KMS-11 (cell line): ENCODE measurements at regions not wholly inside any gene's neighbourhood (a gene's known extent, or its start where the extent isn't known, plus 50 kb on each side); places are given as distances from the start of the nearest gene placed in this dataset.
"Not testable (repeated sequence)": the region's sequence is repeated elsewhere in the genome, so short reads cannot be mapped to it uniquely, and the experiment has no call there.

Source experiments
- H2AFZ ChIP-seq: fragments of 200-600 bp; sonication (generic); 2 replicates; pipeline ENCODE4 v1.6.1; 2016; ENCODE audit warnings: antibody characterized with exemption, mixed run types, low read depth
- H3K27ac ChIP-seq: fragments of 200-600 bp; sonication (generic); 2 replicates; pipeline ENCODE4 v1.6.1; 2016; ENCODE audit warnings: mild to moderate bottlenecking, mixed run types
- H3K27me3 ChIP-seq: fragments of 200-600 bp; sonication (generic); 2 replicates; pipeline ENCODE4 v1.6.1; 2017; ENCODE audit warnings: mild to moderate bottlenecking, low read depth, mixed run types, moderate library complexity; ENCODE audit not compliant: insufficient read depth
- H3K36me3 ChIP-seq: fragments of 200-600 bp; sonication (generic); 2 replicates; pipeline ENCODE4 v1.6.1; 2017; ENCODE audit warnings: mild to moderate bottlenecking, mixed run types; ENCODE audit not compliant: insufficient read depth
- H3K4me1 ChIP-seq: fragments of 200-600 bp; sonication (generic); 2 replicates; pipeline ENCODE4 v1.6.1; 2016; ENCODE audit warnings: mild to moderate bottlenecking, low read depth, mixed run types; ENCODE audit not compliant: poor library complexity, severe bottlenecking
- H3K4me2 ChIP-seq: fragments of 200-600 bp; sonication (generic); 2 replicates; pipeline ENCODE4 v1.7.0; 2016; ENCODE audit warnings: mild to moderate bottlenecking, mixed run types
- H3K4me3 ChIP-seq: fragments of 200-600 bp; sonication (generic); IDR thresholded peaks from 2 replicates; pipeline ENCODE4 v1.6.1; 2017; ENCODE audit warnings: low read depth, low read length, mixed read lengths; ENCODE audit not compliant: insufficient read depth
- H3K79me2 ChIP-seq: fragments of 200-600 bp; sonication (generic); 2 replicates; pipeline ENCODE4 v1.6.1; 2016; ENCODE audit warnings: low read depth, mixed run types; ENCODE audit not compliant: insufficient read depth
- H3K9ac ChIP-seq: fragments of 200-600 bp; sonication (generic); 2 replicates; pipeline ENCODE4 v1.6.1; 2016; ENCODE audit warnings: mild to moderate bottlenecking, mixed run types
- H4K20me1 ChIP-seq: fragments of 200-600 bp; sonication (generic); 2 replicates; pipeline ENCODE4 v1.6.1; 2016; ENCODE audit warnings: mild to moderate bottlenecking, mixed run types; ENCODE audit not compliant: insufficient read depth
- TF ChIP-seq, protein P1 (sequence below): fragments of 200-600 bp; sonication (generic); conservative IDR thresholded peaks from 2 replicates; pipeline ENCODE4 v1.6.1; 2017; ENCODE audit warnings: low read depth, mild to moderate bottlenecking, antibody characterized with exemption, low read length, moderate library complexity, mixed read lengths

DNA sequence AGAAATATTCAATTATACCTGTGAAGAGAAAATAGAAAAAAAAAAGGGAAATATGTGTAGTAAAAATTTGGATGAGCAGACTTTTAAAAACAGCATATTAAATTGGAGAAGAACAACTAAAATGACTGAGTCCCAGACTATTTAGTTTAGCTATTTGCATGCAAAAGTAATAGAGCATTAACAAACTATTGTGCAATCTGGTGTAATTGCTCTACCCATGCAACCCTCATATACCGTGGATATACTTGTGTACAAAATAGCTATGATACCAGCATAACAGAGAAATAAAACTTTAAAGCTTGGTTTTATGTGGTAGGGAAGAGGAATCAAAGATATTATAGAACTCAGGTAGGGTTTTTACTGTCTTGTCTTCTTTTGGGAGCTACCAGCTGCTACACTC is 78.7 kb upstream of the PRDM9 start:
- H3K9ac ChIP-seq: no peak overlapping the region
- no peaks in the 10 kb centered on the region for H3K79me2 ChIP-seq
- H3K4me2 ChIP-seq: no peak overlapping the region
- no peaks in the 10 kb centered on the region for H3K36me3 ChIP-seq
- no peak overlapping the region for H3K27ac ChIP-seq
- H2AFZ ChIP-seq: no peak overlapping the region
- no peaks in the 10 kb centered on the region for H3K4me1 ChIP-seq
- no peaks in the 10 kb centered on the region for H3K27me3 ChIP-seq
- TF ChIP-seq, protein P1, sequence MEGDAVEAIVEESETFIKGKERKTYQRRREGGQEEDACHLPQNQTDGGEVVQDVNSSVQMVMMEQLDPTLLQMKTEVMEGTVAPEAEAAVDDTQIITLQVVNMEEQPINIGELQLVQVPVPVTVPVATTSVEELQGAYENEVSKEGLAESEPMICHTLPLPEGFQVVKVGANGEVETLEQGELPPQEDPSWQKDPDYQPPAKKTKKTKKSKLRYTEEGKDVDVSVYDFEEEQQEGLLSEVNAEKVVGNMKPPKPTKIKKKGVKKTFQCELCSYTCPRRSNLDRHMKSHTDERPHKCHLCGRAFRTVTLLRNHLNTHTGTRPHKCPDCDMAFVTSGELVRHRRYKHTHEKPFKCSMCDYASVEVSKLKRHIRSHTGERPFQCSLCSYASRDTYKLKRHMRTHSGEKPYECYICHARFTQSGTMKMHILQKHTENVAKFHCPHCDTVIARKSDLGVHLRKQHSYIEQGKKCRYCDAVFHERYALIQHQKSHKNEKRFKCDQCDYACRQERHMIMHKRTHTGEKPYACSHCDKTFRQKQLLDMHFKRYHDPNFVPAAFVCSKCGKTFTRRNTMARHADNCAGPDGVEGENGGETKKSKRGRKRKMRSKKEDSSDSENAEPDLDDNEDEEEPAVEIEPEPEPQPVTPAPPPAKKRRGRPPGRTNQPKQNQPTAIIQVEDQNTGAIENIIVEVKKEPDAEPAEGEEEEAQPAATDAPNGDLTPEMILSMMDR: no peak
- H3K4me3 ChIP-seq: no peak overlapping the region
- no peaks in the 10 kb centered on the region for H4K20me1 ChIP-seq

DNA sequence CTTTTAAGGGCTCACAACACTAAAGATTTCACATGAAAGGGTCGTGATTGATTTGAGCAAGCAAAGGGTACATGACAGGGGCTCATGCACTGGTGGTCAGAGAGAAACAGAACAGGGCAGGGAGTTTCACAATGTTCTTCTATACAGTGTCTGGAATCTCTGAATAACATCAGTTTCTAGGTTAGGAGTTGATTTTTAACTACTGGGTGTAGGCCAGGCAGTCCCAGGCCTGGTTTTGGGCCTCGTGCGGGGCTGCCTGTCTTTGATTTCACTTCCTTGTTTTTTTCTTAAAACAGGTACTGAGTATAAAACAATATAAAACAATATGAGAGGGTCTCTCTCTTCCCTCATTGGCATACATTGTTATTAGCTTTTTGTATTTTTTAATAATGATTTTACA is 87.2 kb upstream of the PRDM9 start:
- not testable (repeated sequence) for H4K20me1 ChIP-seq, H3K4me3 ChIP-seq, H3K79me2 ChIP-seq, H3K9ac ChIP-seq, H3K27ac ChIP-seq, H3K27me3 ChIP-seq, H2AFZ ChIP-seq, H3K4me1 ChIP-seq, H3K36me3 ChIP-seq, H3K4me2 ChIP-seq

DNA sequence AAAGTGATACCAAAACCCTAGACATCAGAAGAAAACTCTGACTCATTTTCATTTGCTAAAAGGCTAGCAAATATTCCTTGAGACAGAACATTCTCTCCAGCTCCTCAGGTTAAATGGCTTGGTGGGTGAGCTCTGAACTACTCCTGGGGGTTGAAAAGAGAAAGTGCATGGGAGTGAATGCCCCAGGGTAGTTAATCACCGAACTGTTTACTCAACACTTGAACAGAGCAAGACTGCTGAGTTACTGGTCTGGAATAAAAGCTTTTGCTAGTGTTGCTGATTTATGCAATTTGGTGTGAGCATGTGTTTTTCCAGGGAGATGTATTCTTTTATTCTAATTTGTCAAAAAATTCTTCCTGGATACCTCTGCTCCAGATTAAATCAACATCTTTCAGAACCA is 88.3 kb upstream of the PRDM9 start:
- TF ChIP-seq, protein P1: no peak
- no peaks in the 10 kb centered on the region for H4K20me1 ChIP-seq
- no peak overlapping the region for H2AFZ ChIP-seq
- H3K9ac ChIP-seq: no peak overlapping the region
- no peaks in the 10 kb centered on the region for H3K4me1 ChIP-seq
- H3K27me3 ChIP-seq: no peaks in the 10 kb centered on the region
- no peak overlapping the region for H3K4me3 ChIP-seq
- no peaks in the 10 kb centered on the region for H3K79me2 ChIP-seq
- H3K27ac ChIP-seq: no peak overlapping the region
- no peak overlapping the region for H3K4me2 ChIP-seq
- no peaks in the 10 kb centered on the region for H3K36me3 ChIP-seq

DNA sequence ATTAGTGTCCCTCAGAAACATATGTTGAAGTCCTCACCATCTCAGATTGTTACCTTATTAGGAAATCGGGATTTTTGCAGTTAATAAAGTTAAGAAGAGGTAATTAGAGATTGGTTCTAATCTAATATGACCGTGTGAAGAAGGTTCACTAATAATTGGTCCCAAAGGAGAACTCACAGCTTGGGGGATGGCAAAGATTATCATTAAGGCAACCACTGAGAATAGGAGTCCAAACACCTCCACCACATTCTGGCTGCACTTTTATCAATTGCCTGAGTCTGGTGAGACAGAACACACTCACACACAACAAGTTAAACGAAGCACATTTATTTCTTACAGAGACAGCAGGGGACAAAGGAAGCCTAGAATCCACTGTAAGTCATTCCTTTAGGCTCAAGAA is 94.9 kb upstream of the PRDM9 start:
- H3K36me3 ChIP-seq: no peaks in the 10 kb centered on the region
- H3K27ac ChIP-seq: no peak overlapping the region
- H3K27me3 ChIP-seq: no peaks in the 10 kb centered on the region
- no peak overlapping the region for H2AFZ ChIP-seq
- no peak overlapping the region for H3K4me2 ChIP-seq
- no peaks in the 10 kb centered on the region for H3K4me1 ChIP-seq
- no peaks in the 10 kb centered on the region for H3K79me2 ChIP-seq
- TF ChIP-seq, protein P1: no peak
- no peaks in the 10 kb centered on the region for H4K20me1 ChIP-seq
- H3K4me3 ChIP-seq: no peak overlapping the region
- no peak overlapping the region for H3K9ac ChIP-seq

DNA sequence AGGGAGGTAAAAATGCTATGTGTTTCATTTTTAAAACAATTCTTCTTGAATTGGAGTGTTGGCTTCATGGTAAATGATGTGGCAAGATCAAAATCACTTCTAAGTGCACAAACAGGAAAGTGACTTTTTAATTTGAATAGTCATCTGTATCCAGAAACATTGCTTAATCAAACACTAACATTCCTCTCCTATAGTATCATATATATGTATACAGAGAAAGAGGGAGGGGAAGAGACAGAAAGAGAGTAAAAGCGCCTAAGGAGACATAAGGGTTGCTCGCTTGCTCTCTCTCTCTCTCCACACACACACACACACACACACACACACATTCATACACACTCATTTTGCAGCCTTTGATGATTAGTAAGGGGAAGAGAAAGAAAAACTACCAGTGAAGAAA is 95.4 kb upstream of the PRDM9 start:
- no peaks in the 10 kb centered on the region for H4K20me1 ChIP-seq
- no peak overlapping the region for H3K9ac ChIP-seq
- no peaks in the 10 kb centered on the region for H3K4me1 ChIP-seq
- H3K79me2 ChIP-seq: no peaks in the 10 kb centered on the region
- H3K36me3 ChIP-seq: no peaks in the 10 kb centered on the region
- TF ChIP-seq, protein P1: no peak
- no peak overlapping the region for H3K4me3 ChIP-seq
- no peak overlapping the region for H3K4me2 ChIP-seq
- no peak overlapping the region for H3K27ac ChIP-seq
- no peaks in the 10 kb centered on the region for H3K27me3 ChIP-seq
- no peak overlapping the region for H2AFZ ChIP-seq
